NCI-H226 (cell line): ENCODE measurements at regions not wholly inside any gene's neighbourhood (a gene's known extent, or its start where the extent isn't known, plus 50 kb on each side); places are given as distances from the start of the nearest gene placed in this dataset.
A peak's percentile ranks its signal among the peaks of the same experiment; 100 is the strongest.

Experiments used
- DNase-seq: peaks from one replicate; pipeline ENCODE4 v3.0.0-alpha.2; 2015

GRCh38 chr2:64769392-64770044 lies 115.8 kb upstream of the SERTAD2 start:
- no peak for DNase-seq

DNA sequence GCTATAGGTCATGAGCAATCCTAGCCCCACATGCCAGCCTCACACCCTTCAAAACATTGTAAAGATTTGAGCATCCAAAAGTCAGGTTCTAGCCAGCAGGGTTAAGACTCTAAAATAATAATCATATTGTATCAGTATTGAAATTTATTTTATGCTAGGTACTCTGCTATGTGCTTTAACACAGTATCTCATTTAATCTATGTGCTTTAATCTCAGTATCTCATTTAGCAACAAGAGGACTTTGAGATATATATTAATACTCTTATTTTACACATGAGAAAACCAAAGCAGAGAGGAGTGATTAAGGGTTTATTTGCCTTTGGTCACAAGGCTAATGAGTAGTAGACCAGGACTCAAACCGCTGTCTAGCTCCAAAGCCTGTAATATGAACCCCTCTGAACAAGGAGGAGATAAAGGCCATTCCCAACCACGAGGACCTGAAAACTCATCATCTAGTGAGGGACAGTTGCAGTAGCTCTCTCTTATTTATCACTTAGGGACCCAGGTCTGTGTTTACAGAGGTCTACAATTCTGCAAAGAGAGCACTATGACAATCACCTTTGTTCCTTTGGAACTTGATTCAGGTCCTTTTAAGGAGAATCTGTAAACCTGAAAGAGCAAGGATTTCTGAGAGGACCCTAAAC lies 116.5 kb upstream of the SERTAD2 start:
- DNase-seq: no peak

GRCh38 chr2:64770781-64771334 lies 117.1 kb upstream of the SERTAD2 start:
- peak; percentile 89 for DNase-seq

- DNase-seq: no peak
These were observed 118.0 kb upstream of the SERTAD2 start for GRCh38 chr2:64771737-64772136.

DNA sequence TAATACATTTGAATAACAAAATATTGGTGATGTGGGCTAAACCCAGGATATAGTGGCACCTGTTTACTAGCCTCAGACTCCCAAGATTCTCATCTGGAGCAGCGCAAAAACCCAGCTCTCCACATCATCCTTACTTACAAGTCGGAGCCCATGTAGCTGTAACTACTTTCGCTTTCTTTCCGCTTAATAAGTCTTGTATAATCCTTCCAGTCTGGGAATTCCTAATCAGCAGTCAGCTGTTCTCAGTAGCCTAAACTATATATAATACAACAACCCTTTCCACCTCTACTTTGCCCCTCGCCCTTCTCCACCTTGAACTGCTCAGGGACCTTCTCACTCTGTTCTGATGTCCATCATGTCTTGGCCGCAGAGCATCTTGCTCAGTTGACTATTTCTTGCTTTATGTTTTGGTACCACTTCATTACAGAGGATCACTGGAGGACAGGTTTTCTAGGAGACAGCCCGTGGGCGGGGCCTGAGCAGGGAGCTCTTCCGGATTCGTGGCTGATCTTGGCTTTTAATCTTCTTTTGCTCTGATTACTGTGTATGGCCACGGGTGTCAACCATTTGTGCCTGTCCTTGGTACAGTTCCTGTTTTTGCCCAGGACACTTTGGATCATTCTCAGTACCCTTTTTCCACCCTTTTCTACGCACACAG lies 119.9 kb upstream of the SERTAD2 start:
- no peak for DNase-seq

- DNase-seq: no peak
These were observed 124.1 kb upstream of the SERTAD2 start for GRCh38 chr2:64777841-64778240.

- peak; percentile 89 for DNase-seq
These were observed 125.5 kb upstream of the SERTAD2 start for GRCh38 chr2:64779117-64779690.

GRCh38 chr2:64780041-64780440 lies 126.3 kb upstream of the SERTAD2 start:
- peak; percentile 41 for DNase-seq

DNA sequence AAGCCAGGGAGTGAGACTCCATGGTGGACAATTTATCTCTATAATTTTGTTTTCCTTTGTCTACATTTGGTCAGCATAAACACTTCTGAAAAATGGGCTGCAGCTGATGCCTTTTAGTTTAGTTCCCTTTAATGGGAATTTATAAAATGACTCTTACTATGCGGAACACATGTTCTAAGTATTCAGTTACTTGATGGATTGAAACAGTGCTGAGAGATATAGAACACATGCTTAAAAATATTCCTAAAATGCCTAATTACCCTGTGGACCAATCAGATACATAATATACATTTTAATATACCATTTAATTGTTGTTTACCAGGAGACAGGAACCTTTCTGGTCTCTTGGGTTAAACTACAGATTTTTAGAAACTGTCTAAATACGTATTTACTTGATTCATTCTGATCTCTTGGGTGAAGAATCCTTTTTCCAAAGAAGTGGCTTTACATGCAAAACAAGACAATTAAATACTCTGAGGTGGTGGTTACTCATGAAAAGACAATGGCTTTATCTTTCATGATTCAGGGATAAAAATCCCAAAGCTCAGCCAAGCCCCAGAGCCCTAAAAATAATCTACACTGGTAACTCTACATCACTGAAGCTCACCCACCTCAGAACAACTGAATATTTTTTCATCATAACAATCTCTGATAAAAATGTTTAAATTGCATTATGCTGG lies 128.1 kb upstream of the SERTAD2 start:
- DNase-seq: peak; percentile 65

GRCh38 chr2:64784168-64785061 lies 130.7 kb upstream of the SERTAD2 start:
- DNase-seq: no peak

GRCh38 chr2:64785245-64785644 lies 131.5 kb upstream of the SERTAD2 start:
- no peak for DNase-seq

GRCh38 chr2:64786343-64787018 lies 132.8 kb upstream of the SERTAD2 start:
- no peak for DNase-seq

GRCh38 chr2:64787019-64787365 lies 133.3 kb upstream of the SERTAD2 start:
- no peak for DNase-seq

GRCh38 chr2:64787698-64788097 lies 134.0 kb upstream of the SERTAD2 start:
- DNase-seq: no peak

GRCh38 chr2:64789466-64790320 lies 136.0 kb upstream of the SERTAD2 start:
- no peak for DNase-seq

GRCh38 chr2:64792300-64792699 lies 138.6 kb upstream of the SERTAD2 start:
- DNase-seq: no peak

- DNase-seq: no peak
These were observed 139.4 kb upstream of the SERTAD2 start for GRCh38 chr2:64792995-64793639.

GRCh38 chr2:64793701-64794100 lies 140.0 kb upstream of the SERTAD2 start:
- peak; percentile 20 for DNase-seq

- no peak for DNase-seq
These were observed 140.8 kb upstream of the SERTAD2 start for GRCh38 chr2:64794426-64794995.
